HG02981 (cell line): ENCODE measurements at regions not wholly inside any gene's neighbourhood (a gene's known extent, or its start where the extent isn't known, plus 50 kb on each side); places are given as distances from the start of the nearest gene placed in this dataset.
"Not testable (repeated sequence)": the region's sequence is repeated elsewhere in the genome, so short reads cannot be mapped to it uniquely, and the experiment has no call there.

Source experiments
- ATAC-seq: cut with Tn5 transposase; IDR thresholded peaks from one replicate; pipeline ENCODE4 v1.9.1; 2021; ENCODE audit warnings: mild to moderate bottlenecking, moderate library complexity; ENCODE audit not compliant: unreplicated experiment

DNA sequence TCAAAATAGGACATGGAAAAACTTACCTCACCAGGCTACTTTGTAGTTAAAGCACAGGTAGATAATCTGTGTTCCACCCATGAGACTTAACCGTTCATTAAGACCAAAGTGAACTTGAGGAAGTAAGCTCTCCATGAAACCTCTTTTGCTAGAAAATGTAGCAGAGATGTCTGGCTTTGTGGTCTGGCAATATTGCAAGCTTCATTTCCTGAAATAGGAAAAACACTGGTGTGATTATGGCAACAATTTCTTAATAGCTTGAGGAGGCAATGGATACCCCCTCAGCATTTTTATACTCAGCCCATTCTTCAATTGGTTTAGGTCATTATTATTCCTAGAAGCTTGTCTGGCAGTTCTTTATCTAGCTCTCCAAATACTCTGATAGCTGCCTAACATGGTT is 957.3 kb downstream of the IGSF11 start:
- ATAC-seq, result no peak

DNA sequence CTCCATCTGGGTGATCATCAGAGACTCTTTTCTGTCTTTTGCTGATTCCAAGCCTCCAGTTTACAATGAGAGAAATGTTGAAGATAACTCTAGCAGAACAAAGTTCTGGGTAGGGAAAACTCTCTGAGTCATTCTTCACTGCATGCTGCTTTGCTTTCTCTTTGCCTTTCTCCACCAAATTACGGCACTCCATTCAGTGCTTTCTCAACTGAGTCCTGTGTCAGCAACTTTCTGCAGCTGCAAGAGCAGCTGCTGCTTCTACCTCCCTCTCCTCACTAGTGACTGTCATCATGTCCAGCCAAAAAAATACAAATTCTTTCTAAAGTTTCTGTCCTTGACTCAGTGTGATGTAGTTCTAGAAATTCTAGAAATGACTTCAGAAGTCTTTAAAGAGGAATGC is 953.8 kb downstream of the IGSF11 start:
- no peak for ATAC-seq

- ATAC-seq, result no peak
These were observed 946.0 kb downstream of the IGSF11 start for GRCh38 chr3:118088696-118089095.

GRCh38 chr3:118089563-118089962 is 945.1 kb downstream of the IGSF11 start:
- ATAC-seq, result no peak

GRCh38 chr3:118097226-118097625 is 937.4 kb downstream of the IGSF11 start:
- ATAC-seq, result no peak

- no peak for ATAC-seq
These were observed 937.0 kb downstream of the IGSF11 start for GRCh38 chr3:118097660-118098059.

DNA sequence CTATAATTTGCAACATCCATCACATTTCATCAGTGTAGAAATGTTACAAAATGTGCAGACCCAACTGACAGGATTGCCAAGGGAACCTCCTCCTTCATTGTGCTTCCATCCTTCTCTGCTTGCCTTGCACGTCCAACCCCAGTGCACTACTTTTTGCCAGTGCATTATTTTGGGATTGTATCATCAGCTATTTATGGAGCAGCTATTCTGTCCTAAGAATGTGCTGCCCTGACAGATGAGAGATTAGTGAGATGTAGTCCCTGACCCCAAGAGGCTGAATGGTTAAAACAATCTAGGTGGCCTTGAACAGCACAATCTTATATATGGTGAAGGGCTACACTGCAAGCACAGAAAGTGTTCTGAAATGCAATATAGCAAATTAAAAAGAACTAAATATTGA is 935.8 kb downstream of the IGSF11 start:
- no peak for ATAC-seq

- ATAC-seq, result no peak
These were observed 932.8 kb downstream of the IGSF11 start for GRCh38 chr3:118101891-118102290.

GRCh38 chr3:118102737-118103136 is 931.9 kb downstream of the IGSF11 start:
- ATAC-seq, result no peak

DNA sequence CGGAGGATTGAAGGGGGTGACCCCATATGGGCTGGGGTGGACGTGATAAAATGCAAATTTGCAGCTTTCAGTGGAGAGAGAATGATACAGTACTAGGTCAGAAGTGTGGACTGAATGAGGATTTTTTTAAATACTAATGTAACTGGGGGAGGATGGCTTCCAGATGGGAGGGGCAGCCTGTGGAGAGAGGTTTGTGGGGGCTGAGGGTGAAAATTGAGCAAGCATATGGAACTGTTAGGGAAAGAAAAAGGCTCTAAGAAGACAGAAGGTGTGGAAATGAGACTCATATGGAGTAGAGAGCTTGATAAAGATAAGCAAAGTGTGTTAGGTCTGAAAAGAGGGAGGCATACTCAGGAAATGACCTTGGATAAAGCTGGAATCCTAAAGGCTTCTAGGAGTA is 926.4 kb downstream of the IGSF11 start:
- no peak for ATAC-seq

GRCh38 chr3:118108769-118109168 is 925.9 kb downstream of the IGSF11 start:
- ATAC-seq, result no peak

DNA sequence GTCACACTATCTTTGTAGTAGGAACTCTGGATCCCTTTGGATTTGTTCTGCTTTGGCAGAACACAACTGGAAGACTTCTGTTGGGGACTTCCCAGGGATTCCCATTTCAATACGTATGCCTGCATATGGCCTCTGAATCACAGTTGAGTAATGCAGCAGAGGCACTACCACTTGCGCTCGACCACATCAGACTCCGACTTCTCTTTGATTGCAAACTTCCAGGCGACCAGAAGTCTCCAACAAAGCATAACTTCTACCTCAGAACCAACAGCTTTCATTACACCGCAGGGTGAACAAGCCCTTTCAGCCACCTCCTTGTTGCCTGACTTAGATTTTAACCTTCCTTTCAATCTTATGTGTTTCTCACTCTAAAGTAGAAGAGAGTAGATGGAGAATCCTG is 924.4 kb downstream of the IGSF11 start:
- no peak for ATAC-seq

GRCh38 chr3:118116991-118117390 is 917.7 kb downstream of the IGSF11 start:
- ATAC-seq, result no peak

DNA sequence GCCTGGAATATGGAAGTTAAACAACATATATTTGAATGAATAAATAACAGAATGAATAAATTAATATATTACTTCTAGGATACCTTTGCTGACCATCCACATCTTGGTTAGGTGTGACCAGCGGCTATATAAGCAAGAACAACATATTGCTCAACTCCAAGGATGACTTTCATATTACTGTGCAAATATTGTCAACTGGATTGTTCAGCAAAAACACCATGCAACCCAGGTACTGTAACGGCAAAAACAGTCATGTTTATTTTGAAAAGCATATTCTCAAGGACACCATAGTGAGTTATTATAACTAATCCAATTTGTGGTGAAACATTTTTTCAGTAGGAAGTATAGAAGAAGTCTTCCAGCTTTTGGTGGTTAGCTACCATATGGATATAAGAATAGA is 907.9 kb downstream of the IGSF11 start:
- no peak for ATAC-seq

DNA sequence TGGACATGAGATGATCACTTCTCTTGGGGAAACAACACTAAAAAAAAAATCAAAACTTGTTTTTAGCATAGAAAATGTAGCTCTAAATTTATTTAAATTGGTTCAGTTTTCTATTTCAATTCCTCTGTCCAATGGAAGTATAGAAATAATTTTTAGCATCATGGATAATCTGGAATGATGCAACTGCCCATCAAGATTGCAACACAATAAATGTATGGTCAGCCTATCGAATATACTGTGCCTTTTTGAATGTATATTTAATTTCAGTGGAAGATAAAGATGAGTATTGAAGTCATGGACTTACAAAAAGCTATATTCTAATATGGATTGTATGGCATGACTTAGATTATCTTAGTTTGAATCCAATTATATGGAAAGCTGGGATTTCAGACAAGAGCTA is 906.7 kb downstream of the IGSF11 start:
- no peak for ATAC-seq

GRCh38 chr3:118128886-118129285 is 905.8 kb downstream of the IGSF11 start:
- no peak for ATAC-seq

- ATAC-seq, result no peak
These were observed 896.9 kb downstream of the IGSF11 start for GRCh38 chr3:118137778-118138177.

- no peak for ATAC-seq
These were observed 889.7 kb downstream of the IGSF11 start for GRCh38 chr3:118144919-118145318.

GRCh38 chr3:118146658-118147375 is 887.8 kb downstream of the IGSF11 start:
- ATAC-seq, result no peak

DNA sequence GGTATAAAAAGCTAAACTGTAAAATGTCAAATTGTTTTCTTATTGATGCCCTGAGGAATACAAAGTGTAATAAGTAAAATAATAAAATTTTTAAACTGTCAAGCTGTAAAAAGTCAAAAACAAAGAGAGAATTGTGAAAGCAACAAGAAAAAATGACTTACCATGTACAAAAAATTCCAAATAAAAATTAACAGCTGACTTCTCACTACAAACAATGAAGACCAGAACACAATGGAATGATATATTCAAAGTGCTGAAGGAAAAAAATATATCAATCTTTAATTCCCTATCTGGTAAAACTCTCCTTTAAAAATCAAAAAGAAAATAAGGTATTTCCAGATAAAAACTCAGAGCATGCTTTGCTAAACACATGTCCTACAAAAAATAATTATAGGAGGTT is 883.5 kb downstream of the IGSF11 start:
- no peak for ATAC-seq

DNA sequence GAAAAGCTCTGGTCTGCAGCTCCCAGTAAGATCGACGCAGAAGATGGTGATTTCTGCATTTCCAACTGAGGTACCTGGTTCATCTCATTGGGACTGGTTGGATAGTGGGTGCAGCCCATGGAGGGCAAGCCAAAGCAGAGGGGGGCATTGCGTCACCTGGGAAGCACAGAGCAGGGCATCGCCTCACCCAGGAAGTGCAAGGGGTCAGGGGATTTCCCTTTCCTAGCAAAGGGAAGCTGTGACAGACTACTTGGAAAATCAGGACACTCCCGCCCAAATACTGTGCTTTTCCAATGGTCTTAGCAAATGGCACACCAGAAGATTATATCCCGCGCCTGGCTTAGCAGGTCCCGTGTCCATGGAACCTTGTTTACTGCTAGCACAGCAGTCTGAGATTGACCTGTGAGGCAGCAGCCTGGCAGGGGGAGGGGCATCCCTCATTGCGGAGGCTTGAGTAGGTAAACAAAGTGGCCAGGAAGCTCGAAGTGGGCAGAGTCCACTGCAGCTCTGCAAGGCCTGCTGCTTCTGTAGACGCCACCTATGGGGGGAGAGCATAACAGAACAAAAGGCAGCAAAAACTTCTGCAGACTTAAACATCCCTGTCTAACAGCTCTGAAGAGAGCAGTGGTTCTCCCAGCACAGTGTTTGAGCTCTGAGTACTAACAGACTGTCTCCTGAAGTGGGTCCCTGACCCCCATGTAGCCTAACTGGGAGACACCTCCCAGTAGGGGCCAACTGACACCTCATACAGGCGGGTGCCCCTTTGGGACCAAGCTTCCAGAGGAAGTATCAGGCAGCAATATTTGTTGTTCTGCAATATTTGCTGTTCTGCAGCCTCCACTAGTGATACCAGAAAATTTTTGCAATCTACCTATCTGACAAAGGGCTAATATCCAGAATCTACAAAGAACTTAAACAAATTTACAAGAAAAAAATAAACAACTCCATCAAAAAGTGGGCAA is 871.7 kb downstream of the IGSF11 start:
- not testable (repeated sequence) for ATAC-seq

DNA sequence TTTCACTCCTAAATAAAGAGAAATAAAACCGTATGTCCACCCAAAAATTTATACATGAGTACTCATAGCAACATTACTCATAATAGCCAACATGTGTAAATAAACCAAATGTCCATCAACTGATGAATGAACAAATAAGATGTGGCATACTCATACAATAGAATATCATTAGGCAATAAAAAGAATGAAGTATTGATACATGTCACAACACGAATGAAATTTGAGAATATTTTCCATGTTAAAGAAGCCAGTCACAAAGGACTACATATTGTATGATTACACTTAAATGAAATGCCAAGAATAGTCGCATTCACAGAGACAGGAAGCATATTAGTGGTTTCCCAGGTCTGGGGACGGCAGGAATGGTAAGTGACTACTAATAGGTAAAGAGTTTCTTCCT is 869.2 kb downstream of the IGSF11 start:
- ATAC-seq, result no peak
